SHP77 treated with DMSO at 0.1 percent for 48 hours (cell line): ENCODE measurements at regions not wholly inside any gene's neighbourhood (a gene's known extent, or its start where the extent isn't known, plus 50 kb on each side); places are given as distances from the start of the nearest gene placed in this dataset.

ENCODE experiments used
- DNase-seq: peaks from one replicate; lab custom pipeline; 2025; lab: John Stamatoyannopoulos, UW

- DNase-seq = peak; percentile 9
Measured at GRCh38 chr1:11596295-11596694, 57.9 kb downstream of the FBXO2 start.

- DNase-seq = no peak
Measured at GRCh38 chr1:11595285-11595684, 58.9 kb downstream of the FBXO2 start.

- DNase-seq = no peak
Measured at GRCh38 chr1:11594625-11595024, 59.6 kb downstream of the FBXO2 start.

GRCh38 chr1:11594222-11594621 lies 60.0 kb downstream of the FBXO2 start:
- DNase-seq = no peak

- no peak for DNase-seq
Measured at GRCh38 chr1:11592752-11593151, 61.5 kb downstream of the FBXO2 start.

- DNase-seq = no peak
Measured at GRCh38 chr1:11590395-11590794, 63.8 kb downstream of the FBXO2 start.
